ENCODE measurements at regions not wholly inside any gene's neighbourhood (a gene's known extent, or its start where the extent isn't known, plus 50 kb on each side); places are given as distances from the start of the nearest gene placed in this dataset.

DNA sequence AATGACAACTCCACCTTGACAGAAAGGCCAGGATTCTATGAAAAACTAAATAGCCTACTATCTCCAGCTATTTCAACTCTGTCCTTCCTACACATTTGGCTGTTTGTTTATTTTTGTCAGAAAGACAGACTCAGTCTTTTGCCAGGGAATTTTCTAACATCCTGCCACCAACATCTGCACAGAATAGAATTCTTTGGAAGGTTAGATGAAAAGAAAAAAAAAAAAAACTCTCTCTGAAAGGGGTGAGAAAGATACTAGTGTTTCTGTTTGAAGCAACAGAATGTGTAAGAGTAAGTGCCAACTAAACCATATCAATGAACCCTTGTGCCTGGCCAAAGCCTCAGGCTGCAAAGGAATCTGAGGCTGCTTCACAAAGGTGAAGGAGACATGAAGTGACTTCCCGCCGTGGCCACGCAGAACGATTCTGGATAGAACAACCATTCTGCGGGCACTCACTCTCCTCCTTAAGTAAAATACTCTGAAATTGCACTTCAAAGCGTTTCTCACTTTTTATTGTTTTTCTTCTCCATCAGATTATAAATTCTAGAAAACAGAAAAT, 498.2 kb downstream of the IRS2 start:
- TF ChIP-seq CTCF (IDR thresholded peaks at IDR 0.05) (no peak), ESRRA (CRISPR knock-in tag; IDR thresholded peaks at IDR 0.05; ENCODE audit: borderline replicate concordance) (no peak), TEAD4 (CRISPR knock-in tag; IDR thresholded peaks at IDR 0.05) (no peak), FOXP1 (CRISPR knock-in tag; IDR thresholded peaks at IDR 0.05; ENCODE audit: borderline replicate concordance) (no peak), ATF3 (CRISPR knock-in tag; conservative IDR thresholded peaks at IDR 0.05) (no peak), TEAD1 (CRISPR knock-in tag; IDR thresholded peaks at IDR 0.05) (no peak), ZNF263 (CRISPR knock-in tag; IDR thresholded peaks at IDR 0.05; ENCODE audit: low read depth) (no peak), AFF4 (CRISPR knock-in tag; IDR thresholded peaks at IDR 0.05; ENCODE audit: borderline replicate concordance) (no peak), FOXJ3 (CRISPR knock-in tag; IDR thresholded peaks at IDR 0.05; ENCODE audit: borderline replicate concordance) (no peak)
